GM12865 (cell line): ENCODE measurements at regions not wholly inside any gene's neighbourhood (a gene's known extent, or its start where the extent isn't known, plus 50 kb on each side); places are given as distances from the start of the nearest gene placed in this dataset.

Source experiments
- DNase-seq: peaks from one replicate; pipeline ENCODE4 v3.0.0; 2010; ENCODE audit warnings: low read depth
- H3K4me3 ChIP-seq: 2 replicates; pipeline ENCODE4 v1.5.1; 2011; ENCODE audit warnings: mild to moderate bottlenecking, low read depth, low read length, control low read depth
- CTCF ChIP-seq: IDR thresholded peaks from 2 replicates; pipeline ENCODE4 v1.5.1; 2011; ENCODE audit warnings: low read length, control low read depth, low read depth, inconsistent platforms; ENCODE audit not compliant: insufficient read depth; ENCODE audit errors: missing control alignments

- H3K4me3 ChIP-seq: no peak overlapping the region
- DNase-seq: no peak
- TF ChIP-seq CTCF: no peak
Measured at GRCh38 chrX:143455046-143455445, 62.2 kb downstream of the SPANXN3 start.

GRCh38 chrX:143437439-143437838 lies 79.8 kb downstream of the SPANXN3 start:
- H3K4me3 ChIP-seq: no peak overlapping the region
- peak; percentile 25 for TF ChIP-seq CTCF
- DNase-seq: peak; percentile 20

- TF ChIP-seq CTCF: no peak
Measured at GRCh38 chrX:143435916-143436315, 81.4 kb downstream of the SPANXN3 start.

GRCh38 chrX:143429811-143430210 lies 87.5 kb downstream of the SPANXN3 start:
- peak; percentile 2 for DNase-seq
- H3K4me3 ChIP-seq: no peak overlapping the region
- no peak for TF ChIP-seq CTCF

More at GRCh38 chrX:143435916-143436315, 81.4 kb downstream of the SPANXN3 start:
- DNase-seq: peak; percentile 2
- H3K4me3 ChIP-seq: no peak overlapping the region

GRCh38 chrX:143429131-143429530 lies 88.1 kb downstream of the SPANXN3 start:
- TF ChIP-seq CTCF: no peak
- no peak overlapping the region for H3K4me3 ChIP-seq
- DNase-seq: no peak

GRCh38 chrX:143401160-143401559 lies 116.1 kb downstream of the SPANXN3 start:
- peak; percentile 1 for DNase-seq
- peak overlapping the region; percentile 32 for H3K4me3 ChIP-seq
- no peak for TF ChIP-seq CTCF

- no peak for TF ChIP-seq CTCF
- H3K4me3 ChIP-seq: no peak overlapping the region
- DNase-seq: no peak
Measured at GRCh38 chrX:143378851-143379250, 138.4 kb downstream of the SPANXN3 start.
